BLaER1 (cell line): ENCODE measurements at regions not wholly inside any gene's neighbourhood (a gene's known extent, or its start where the extent isn't known, plus 50 kb on each side); places are given as distances from the start of the nearest gene placed in this dataset.
"Not testable (repeated sequence)": the region's sequence is repeated elsewhere in the genome, so short reads cannot be mapped to it uniquely, and the experiment has no call there.

Experiments used
- H3K27ac ChIP-seq: shearing (Covaris generic); formaldehyde crosslinking; 2 replicates; pipeline ENCODE4 v1.8.1; 2022
- H3K27me3 ChIP-seq: shearing (Covaris generic); formaldehyde crosslinking; 2 replicates; pipeline ENCODE4 v1.8.1; 2022
- H3K36me3 ChIP-seq: shearing (Covaris generic); formaldehyde crosslinking; 2 replicates; pipeline ENCODE4 v1.8.1; 2022
- H3K4me1 ChIP-seq: shearing (Covaris generic); formaldehyde crosslinking; 2 replicates; pipeline ENCODE4 v1.8.1; 2022
- H3K4me2 ChIP-seq: shearing (Covaris generic); formaldehyde crosslinking; 2 replicates; pipeline ENCODE4 v1.8.1; 2022
- H3K4me3 ChIP-seq: shearing (Covaris generic); formaldehyde crosslinking; 2 replicates; pipeline ENCODE4 v1.8.1; 2022
- H3K9ac ChIP-seq: shearing (Covaris generic); formaldehyde crosslinking; 2 replicates; pipeline ENCODE4 v1.8.1; 2022
- H3K9me3 ChIP-seq: shearing (Covaris generic); formaldehyde crosslinking; 2 replicates; pipeline ENCODE4 v1.8.1; 2022
- H4K20me1 ChIP-seq: shearing (Covaris generic); formaldehyde crosslinking; 2 replicates; pipeline ENCODE4 v1.8.1; 2022
- Cebpa-rat ChIP-seq: shearing (Covaris generic); IDR thresholded peaks from 2 replicates; pipeline ENCODE4 v1.8.1; 2022

- H3K9ac ChIP-seq = no peak overlapping the region
- 0 out of 2 replicates have a peak, but pooled peaks cover 5% of the 10 kb centered on the region for H3K9me3 ChIP-seq
- H3K36me3 ChIP-seq = no peaks in the 10 kb centered on the region
- H3K27ac ChIP-seq = no peak overlapping the region
- H4K20me1 ChIP-seq = no peaks in the 10 kb centered on the region
- TF ChIP-seq Cebpa-rat = no peak
- H3K4me1 ChIP-seq = no peaks in the 10 kb centered on the region
- H3K4me2 ChIP-seq = no peak overlapping the region
- H3K4me3 ChIP-seq = no peak overlapping the region
- H3K27me3 ChIP-seq = no peaks in the 10 kb centered on the region
Observed at GRCh38 chr3:87446849-87447387, 170.5 kb upstream of the POU1F1 start.

DNA sequence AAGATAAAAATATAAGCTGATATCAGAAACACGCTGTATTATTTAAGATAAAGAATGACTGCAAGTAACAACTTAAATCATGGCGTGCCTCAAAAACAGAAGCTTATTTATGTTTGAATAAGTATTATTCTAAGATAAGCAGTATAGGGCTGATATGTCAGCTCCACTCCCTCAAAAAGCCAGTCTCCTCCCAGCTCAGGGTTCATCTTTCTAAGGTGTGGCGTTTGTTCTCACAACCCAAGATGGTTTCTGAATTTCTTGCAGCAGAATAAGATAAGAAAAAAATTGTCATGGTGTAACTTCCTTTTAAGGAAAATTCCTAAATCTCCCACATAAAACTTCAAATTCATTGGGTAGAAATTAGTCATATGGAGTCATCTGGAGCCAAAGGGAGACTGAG lies 166.1 kb upstream of the POU1F1 start:
- Histone ChIP-seq H3K4me1 (no peaks in the 10 kb centered on the region), H3K36me3 (no peaks in the 10 kb centered on the region), H3K4me3 (no peak overlapping the region), H3K9ac (no peak overlapping the region), H3K27ac (no peak overlapping the region), H3K4me2 (no peak overlapping the region), H3K27me3 (no peaks in the 10 kb centered on the region), H4K20me1 (no peaks in the 10 kb centered on the region), H3K9me3 (0 out of 2 replicates have a peak, but pooled peaks cover 5% of the 10 kb centered on the region)
- TF ChIP-seq Cebpa-rat = no peak

DNA sequence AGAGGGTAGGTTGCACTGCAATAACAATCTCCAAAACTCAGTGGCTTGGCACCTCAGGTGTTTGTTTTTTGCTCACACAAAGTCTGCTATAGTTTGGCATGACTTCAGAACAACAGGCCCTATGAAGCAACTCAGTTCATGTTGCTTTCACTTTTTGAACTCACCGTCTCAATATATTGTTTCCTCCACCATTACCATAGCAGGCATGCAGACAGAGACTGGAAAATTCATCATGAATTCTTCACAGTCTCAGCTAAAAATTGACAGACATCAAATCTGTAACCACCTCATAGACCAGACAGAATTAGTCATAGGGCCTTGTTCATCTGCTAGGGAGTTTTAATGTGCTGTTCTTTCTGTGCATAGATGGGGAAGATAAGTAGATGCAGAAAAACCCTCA lies 161.4 kb upstream of the POU1F1 start:
- no peak for TF ChIP-seq Cebpa-rat
- H3K36me3 ChIP-seq = no peaks in the 10 kb centered on the region
- no peak overlapping the region for H3K9ac ChIP-seq
- no peaks in the 10 kb centered on the region for H3K27me3 ChIP-seq
- no peak overlapping the region for H3K27ac ChIP-seq
- H3K4me1 ChIP-seq = no peaks in the 10 kb centered on the region
- H3K4me2 ChIP-seq = no peak overlapping the region
- no peak overlapping the region for H3K4me3 ChIP-seq
- no peaks in the 10 kb centered on the region for H3K9me3 ChIP-seq
- H4K20me1 ChIP-seq = no peaks in the 10 kb centered on the region

DNA sequence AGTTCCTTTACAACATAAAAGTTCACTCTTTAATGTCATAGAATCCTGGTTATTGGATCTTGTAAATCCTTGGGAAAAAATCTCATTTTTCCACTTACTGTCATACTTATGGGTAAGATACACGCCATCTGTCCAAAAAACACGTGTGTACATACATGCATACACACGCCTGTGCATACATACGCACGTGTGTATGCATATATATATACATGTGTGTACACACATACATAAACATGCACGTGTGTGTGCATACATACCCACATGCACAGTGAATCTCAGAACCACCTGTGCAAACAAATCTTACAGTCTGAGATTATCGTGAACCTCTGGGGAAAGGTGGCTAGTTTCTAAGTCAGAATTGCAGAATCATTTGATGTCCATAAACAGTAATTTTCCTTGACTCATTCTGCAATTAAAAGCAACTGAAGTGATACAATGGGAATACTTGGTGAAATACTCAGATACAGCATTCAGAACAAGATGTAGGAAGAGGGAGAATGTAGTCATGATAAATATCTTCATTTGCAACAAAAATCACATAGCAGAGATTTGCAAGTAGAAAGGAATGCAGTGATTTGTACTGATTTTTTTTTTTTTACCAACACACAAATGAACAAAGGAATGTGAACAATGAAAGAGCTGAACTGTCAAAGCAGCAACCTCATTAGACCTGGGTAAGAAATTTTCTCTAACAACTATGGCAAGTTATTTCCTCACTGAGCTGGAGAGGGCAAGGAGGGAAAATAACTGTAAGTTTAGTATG lies 160.6 kb upstream of the POU1F1 start:
- Histone ChIP-seq H3K9ac (no peak overlapping the region), H3K4me1 (no peaks in the 10 kb centered on the region), H3K27me3 (no peaks in the 10 kb centered on the region), H3K4me2 (no peak overlapping the region), H3K36me3 (no peaks in the 10 kb centered on the region), H3K9me3 (no peaks in the 10 kb centered on the region), H3K4me3 (no peak overlapping the region), H4K20me1 (no peaks in the 10 kb centered on the region), H3K27ac (no peak overlapping the region)
- TF ChIP-seq Cebpa-rat = no peak

GRCh38 chr3:87435926-87436620 lies 159.7 kb upstream of the POU1F1 start:
- Histone ChIP-seq H3K27ac (no peak overlapping the region), H3K36me3 (no peaks in the 10 kb centered on the region), H3K9ac (no peak overlapping the region), H3K4me1 (no peaks in the 10 kb centered on the region), H3K4me2 (no peak overlapping the region), H3K4me3 (no peak overlapping the region), H4K20me1 (no peaks in the 10 kb centered on the region), H3K9me3 (no peaks in the 10 kb centered on the region), H3K27me3 (no peaks in the 10 kb centered on the region)
- TF ChIP-seq Cebpa-rat = no peak

GRCh38 chr3:87433445-87433844 lies 157.1 kb upstream of the POU1F1 start:
- H3K4me3 ChIP-seq, H3K9ac ChIP-seq, H3K27me3 ChIP-seq, H3K4me2 ChIP-seq, H4K20me1 ChIP-seq, H3K27ac ChIP-seq, H3K4me1 ChIP-seq, H3K36me3 ChIP-seq, H3K9me3 ChIP-seq: not testable (repeated sequence)

- H3K27me3 ChIP-seq = no peaks in the 10 kb centered on the region
- no peaks in the 10 kb centered on the region for H3K36me3 ChIP-seq
- no peak overlapping the region for H3K27ac ChIP-seq
- no peaks in the 10 kb centered on the region for H3K4me1 ChIP-seq
- no peak overlapping the region for H3K9ac ChIP-seq
- H3K4me3 ChIP-seq = no peak overlapping the region
- H3K4me2 ChIP-seq = no peak overlapping the region
- H4K20me1 ChIP-seq = no peaks in the 10 kb centered on the region
- TF ChIP-seq Cebpa-rat = no peak
- H3K9me3 ChIP-seq = no peaks in the 10 kb centered on the region
Observed at GRCh38 chr3:87426918-87427317, 150.5 kb upstream of the POU1F1 start.

DNA sequence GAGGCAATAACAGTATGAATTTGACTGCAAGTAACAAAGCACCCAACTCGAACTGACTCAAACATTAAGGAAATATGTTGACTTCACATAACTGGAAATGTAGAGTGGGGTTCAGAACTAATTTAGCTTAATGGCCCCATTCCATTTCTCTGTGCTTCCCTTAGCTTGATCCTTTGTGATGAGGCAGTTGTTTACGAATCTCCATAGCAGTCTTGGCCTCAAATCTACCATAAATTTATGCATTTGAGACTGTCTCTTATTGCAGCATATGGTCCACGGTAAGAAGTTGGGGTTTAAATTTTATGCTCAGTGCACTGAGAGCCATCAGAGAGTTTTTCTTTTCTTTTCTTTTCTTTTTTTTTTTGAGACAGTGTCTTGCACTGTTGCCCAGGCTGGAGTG lies 148.7 kb upstream of the POU1F1 start:
- H3K4me2 ChIP-seq = no peak overlapping the region
- TF ChIP-seq Cebpa-rat = no peak
- no peak overlapping the region for H3K4me3 ChIP-seq
- H3K27me3 ChIP-seq = no peaks in the 10 kb centered on the region
- H3K9ac ChIP-seq = no peak overlapping the region
- no peaks in the 10 kb centered on the region for H3K9me3 ChIP-seq
- no peaks in the 10 kb centered on the region for H3K4me1 ChIP-seq
- H3K36me3 ChIP-seq = no peaks in the 10 kb centered on the region
- no peaks in the 10 kb centered on the region for H4K20me1 ChIP-seq
- no peak overlapping the region for H3K27ac ChIP-seq

DNA sequence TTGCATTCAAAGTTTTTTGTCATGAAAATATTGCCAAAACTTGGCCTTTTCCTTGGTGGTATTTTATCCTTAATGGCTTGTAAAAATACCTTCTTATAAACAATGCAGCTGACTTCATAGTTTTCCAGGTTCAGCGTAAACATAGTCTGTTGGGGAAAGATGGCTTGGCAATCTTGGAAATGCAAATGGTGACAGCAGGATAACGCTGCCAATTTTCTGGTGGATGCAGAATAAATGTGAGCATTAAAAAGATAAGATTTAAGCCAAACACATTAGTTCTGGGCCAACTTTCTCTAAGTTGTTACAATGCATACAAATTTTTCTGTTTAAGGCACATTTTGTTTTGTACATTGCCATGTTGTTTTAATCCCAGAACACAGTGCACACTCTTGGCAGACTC lies 147.0 kb upstream of the POU1F1 start:
- H3K27ac ChIP-seq = no peak overlapping the region
- no peaks in the 10 kb centered on the region for H3K4me1 ChIP-seq
- H3K9me3 ChIP-seq = no peaks in the 10 kb centered on the region
- H3K9ac ChIP-seq = no peak overlapping the region
- no peaks in the 10 kb centered on the region for H3K27me3 ChIP-seq
- no peak overlapping the region for H3K4me3 ChIP-seq
- H4K20me1 ChIP-seq = no peaks in the 10 kb centered on the region
- no peak for TF ChIP-seq Cebpa-rat
- H3K4me2 ChIP-seq = no peak overlapping the region
- H3K36me3 ChIP-seq = no peaks in the 10 kb centered on the region

GRCh38 chr3:87422333-87422732 lies 145.9 kb upstream of the POU1F1 start:
- no peaks in the 10 kb centered on the region for H3K4me1 ChIP-seq
- H3K4me2 ChIP-seq = no peak overlapping the region
- no peaks in the 10 kb centered on the region for H3K9me3 ChIP-seq
- no peak overlapping the region for H3K9ac ChIP-seq
- H3K27ac ChIP-seq = no peak overlapping the region
- TF ChIP-seq Cebpa-rat = no peak
- H3K36me3 ChIP-seq = no peaks in the 10 kb centered on the region
- no peak overlapping the region for H3K4me3 ChIP-seq
- H4K20me1 ChIP-seq = no peaks in the 10 kb centered on the region
- H3K27me3 ChIP-seq = no peaks in the 10 kb centered on the region
